GM23338 (cell line): ENCODE measurements at regions not wholly inside any gene's neighbourhood (a gene's known extent, or its start where the extent isn't known, plus 50 kb on each side); places are given as distances from the start of the nearest gene placed in this dataset.

Source experiments
- ATAC-seq: fragments of 200-7000 bp; cut with Tn5 transposase; 3 replicates; pipeline ENCODE4 v1.9.1; 2020
- DNase-seq: peaks from one replicate; pipeline ENCODE4 v3.0.0-alpha.2; 2015; ENCODE audit warnings: low spot score
- H2AFZ ChIP-seq: fragments of 200-600 bp; sonication (generic); 2 replicates; pipeline ENCODE4 v1.8.0; 2016; ENCODE audit warnings: antibody characterized with exemption, mild to moderate bottlenecking, moderate library complexity
- H3F3A ChIP-seq: fragments of 200-600 bp; sonication (generic); replicated peaks from 2 replicates; pipeline ENCODE4 v1.8.0; 2017; ENCODE audit warnings: antibody characterized with exemption, mixed run types, low read depth
- H3K27ac ChIP-seq: fragments of 200-600 bp; sonication (generic); 2 replicates; pipeline ENCODE4 v1.6.1; 2016; ENCODE audit warnings: low read depth
- H3K27me3 ChIP-seq: fragments of 200-600 bp; sonication (generic); 2 replicates; pipeline ENCODE4 v1.8.0; 2016; ENCODE audit warnings: mild to moderate bottlenecking, mixed run types, moderate library complexity; ENCODE audit not compliant: insufficient read depth
- H3K36me3 ChIP-seq: fragments of 200-600 bp; sonication (generic); 2 replicates; pipeline ENCODE4 v1.8.0; 2016; ENCODE audit warnings: mild to moderate bottlenecking; ENCODE audit not compliant: insufficient read depth
- H3K4me1 ChIP-seq: fragments of 200-600 bp; sonication (generic); 2 replicates; pipeline ENCODE4 v1.8.0; 2016; ENCODE audit warnings: mild to moderate bottlenecking, moderate library complexity; ENCODE audit not compliant: insufficient read depth
- H3K4me2 ChIP-seq: fragments of 200-600 bp; sonication (generic); 2 replicates; pipeline ENCODE4 v1.7.1; 2017; ENCODE audit warnings: mixed run types
- H3K4me3 ChIP-seq: fragments of 200-600 bp; sonication (generic); 2 replicates; pipeline ENCODE4 v1.6.1; 2016; ENCODE audit warnings: mixed run types
- H3K79me2 ChIP-seq: fragments of 200-600 bp; sonication (generic); replicated peaks from 2 replicates; pipeline ENCODE4 v1.8.0; 2017; ENCODE audit warnings: mild to moderate bottlenecking; ENCODE audit not compliant: insufficient read depth
- H3K9me2 ChIP-seq: fragments of 200-600 bp; sonication (generic); 2 replicates; pipeline ENCODE4 v1.8.0; 2017; ENCODE audit not compliant: insufficient read depth
- H4K20me1 ChIP-seq: fragments of 200-600 bp; sonication (generic); replicated peaks from 2 replicates; pipeline ENCODE4 v1.8.0; 2017; ENCODE audit warnings: mild to moderate bottlenecking; ENCODE audit not compliant: insufficient read depth
- H3K27ac Mint-ChIP-seq: 2 replicates; pipeline ENCODE4 v1.8.0; 2020; ENCODE audit warnings: inconsistent platforms, mild to moderate bottlenecking, moderate library complexity, mixed read lengths
- H3K27me3 Mint-ChIP-seq: 3 replicates; pipeline ENCODE4 v1.8.0; 2022; ENCODE audit warnings: low read depth, mild to moderate bottlenecking, moderate library complexity, mixed read lengths, inconsistent platforms; ENCODE audit not compliant: insufficient read depth, poor library complexity
- H3K36me3 Mint-ChIP-seq: 3 replicates; pipeline ENCODE4 v1.8.0; 2021; ENCODE audit warnings: low read depth, mild to moderate bottlenecking, inconsistent platforms, moderate library complexity, mixed read lengths
- H3K4me1 Mint-ChIP-seq: 3 replicates; pipeline ENCODE4 v1.8.0; 2020; ENCODE audit warnings: mild to moderate bottlenecking, inconsistent platforms, mixed read lengths
- H3K4me3 Mint-ChIP-seq: 3 replicates; pipeline ENCODE4 v1.8.0; 2021; ENCODE audit warnings: moderate library complexity, mild to moderate bottlenecking, inconsistent platforms, mixed read lengths
- H3K9me3 Mint-ChIP-seq: 3 replicates; pipeline ENCODE4 v1.8.0; 2020; ENCODE audit warnings: moderate library complexity, mild to moderate bottlenecking, inconsistent platforms, mixed read lengths
- CREB1 ChIP-seq: fragments of 250-450 bp; sonication (Bioruptor Pico); IDR thresholded peaks from 2 replicates; pipeline ENCODE4 v1.5.0; 2020; ENCODE audit warnings: low read depth, mild to moderate bottlenecking, moderate library complexity
- EZH2 ChIP-seq: fragments of 200-600 bp; sonication (generic); IDR thresholded peaks from one replicate; pipeline ENCODE4 v1.8.0; 2017; ENCODE audit warnings: antibody characterized with exemption, mild to moderate bottlenecking, low read depth; ENCODE audit not compliant: unreplicated experiment
- EZH2phosphoT487 ChIP-seq: fragments of 200-600 bp; sonication (generic); IDR thresholded peaks from one replicate; pipeline ENCODE4 v1.8.1; 2018; ENCODE audit warnings: antibody characterized with exemption; ENCODE audit not compliant: unreplicated experiment
- JUNB ChIP-seq: IDR thresholded peaks from one replicate; pipeline ENCODE4 v1.6.1; 2016; ENCODE audit warnings: antibody characterized with exemption; ENCODE audit not compliant: unreplicated experiment
- NANOG ChIP-seq: IDR thresholded peaks from 2 replicates; pipeline ENCODE4 v1.6.1; 2016; ENCODE audit warnings: antibody characterized with exemption, borderline replicate concordance
- POLR2AphosphoS5 ChIP-seq: IDR thresholded peaks from 2 replicates; pipeline ENCODE4 v1.6.1; 2016; ENCODE audit warnings: antibody characterized with exemption, low read depth
- STAT1 ChIP-seq: IDR thresholded peaks from one replicate; pipeline ENCODE4 v1.6.1; 2016; ENCODE audit warnings: antibody characterized with exemption; ENCODE audit not compliant: unreplicated experiment
- ZNF114 ChIP-seq: fragments of 250-450 bp; sonication (Bioruptor Pico); IDR thresholded peaks from 2 replicates; pipeline ENCODE4 v1.5.0; 2020; ENCODE audit warnings: mild to moderate bottlenecking, moderate library complexity
- ZNF331 ChIP-seq: fragments of 250-450 bp; sonication (Bioruptor Pico); IDR thresholded peaks from 2 replicates; pipeline ENCODE4 v1.5.0; 2020; ENCODE audit warnings: low read depth, mild to moderate bottlenecking, moderate library complexity
- TF ChIP-seq, protein P1 (sequence below): IDR thresholded peaks from one replicate; pipeline ENCODE4 v1.6.1; 2018; ENCODE audit warnings: antibody characterized with exemption; ENCODE audit not compliant: unreplicated experiment
- TF ChIP-seq, protein P2 (sequence below): IDR thresholded peaks from 2 replicates; pipeline ENCODE4 v1.6.1; 2016; ENCODE audit warnings: antibody characterized with exemption
- TF ChIP-seq, protein P3 (sequence below), 2 experiments: fragments of 200-600 bp in 1 of 2; sonication (generic) in 1 of 2; conservative IDR thresholded peaks; 2 replicates each; pipeline versions ENCODE4 v1.5.1 to v1.6.1; 2016 to 2017; ENCODE audit warnings: antibody characterized with exemption in 2 of 2, low read depth in 2 of 2, mild to moderate bottlenecking in 2 of 2, moderate library complexity in 1 of 2

DNA sequence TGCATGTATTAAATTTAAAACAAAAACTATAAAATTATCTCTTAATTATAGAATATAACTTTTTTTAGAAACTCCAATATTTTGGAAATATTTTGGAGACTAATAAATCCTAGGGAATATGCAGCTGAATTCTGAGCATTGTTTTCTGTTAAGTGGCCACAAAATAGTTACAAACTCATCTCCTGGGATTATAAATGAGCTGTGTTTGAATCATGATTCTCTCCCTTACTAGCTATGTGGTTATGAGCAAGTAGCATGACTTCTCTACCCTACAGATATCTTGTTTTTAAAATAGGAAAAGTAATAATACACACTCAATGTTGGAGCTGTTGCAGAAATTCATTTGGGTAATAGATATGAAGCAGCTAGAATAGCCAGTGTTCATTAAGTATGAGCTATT, 137.9 kb upstream of the ITGA4 start:
- no peak overlapping the region for H2AFZ ChIP-seq
- ATAC-seq (no peak), DNase-seq (no peak)
- Mint-ChIP-seq H3K27me3 (no peaks in the 10 kb centered on the region), H3K36me3 (no peaks in the 10 kb centered on the region), H3K4me3 (no peak overlapping the region), H3K4me1 (peaks cover 21% of the 10 kb centered on the region), H3K27ac (peak overlapping the region; percentile 67; the same call in 1 of the 2 replicates), H3K9me3 (no peaks in the 10 kb centered on the region)
- no peak overlapping the region for H3K4me3 ChIP-seq
- TF ChIP-seq EZH2 (no peak), ZNF114 (CRISPR knock-in tag) (no peak), POLR2AphosphoS5 (no peak), NANOG (no peak), STAT1 (no peak), CREB1 (CRISPR knock-in tag) (no peak), EZH2phosphoT487 (no peak), ZNF331 (CRISPR knock-in tag) (no peak), JUNB (no peak)
- TF ChIP-seq, protein P1, sequence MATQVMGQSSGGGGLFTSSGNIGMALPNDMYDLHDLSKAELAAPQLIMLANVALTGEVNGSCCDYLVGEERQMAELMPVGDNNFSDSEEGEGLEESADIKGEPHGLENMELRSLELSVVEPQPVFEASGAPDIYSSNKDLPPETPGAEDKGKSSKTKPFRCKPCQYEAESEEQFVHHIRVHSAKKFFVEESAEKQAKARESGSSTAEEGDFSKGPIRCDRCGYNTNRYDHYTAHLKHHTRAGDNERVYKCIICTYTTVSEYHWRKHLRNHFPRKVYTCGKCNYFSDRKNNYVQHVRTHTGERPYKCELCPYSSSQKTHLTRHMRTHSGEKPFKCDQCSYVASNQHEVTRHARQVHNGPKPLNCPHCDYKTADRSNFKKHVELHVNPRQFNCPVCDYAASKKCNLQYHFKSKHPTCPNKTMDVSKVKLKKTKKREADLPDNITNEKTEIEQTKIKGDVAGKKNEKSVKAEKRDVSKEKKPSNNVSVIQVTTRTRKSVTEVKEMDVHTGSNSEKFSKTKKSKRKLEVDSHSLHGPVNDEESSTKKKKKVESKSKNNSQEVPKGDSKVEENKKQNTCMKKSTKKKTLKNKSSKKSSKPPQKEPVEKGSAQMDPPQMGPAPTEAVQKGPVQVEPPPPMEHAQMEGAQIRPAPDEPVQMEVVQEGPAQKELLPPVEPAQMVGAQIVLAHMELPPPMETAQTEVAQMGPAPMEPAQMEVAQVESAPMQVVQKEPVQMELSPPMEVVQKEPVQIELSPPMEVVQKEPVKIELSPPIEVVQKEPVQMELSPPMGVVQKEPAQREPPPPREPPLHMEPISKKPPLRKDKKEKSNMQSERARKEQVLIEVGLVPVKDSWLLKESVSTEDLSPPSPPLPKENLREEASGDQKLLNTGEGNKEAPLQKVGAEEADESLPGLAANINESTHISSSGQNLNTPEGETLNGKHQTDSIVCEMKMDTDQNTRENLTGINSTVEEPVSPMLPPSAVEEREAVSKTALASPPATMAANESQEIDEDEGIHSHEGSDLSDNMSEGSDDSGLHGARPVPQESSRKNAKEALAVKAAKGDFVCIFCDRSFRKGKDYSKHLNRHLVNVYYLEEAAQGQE: no peak
- TF ChIP-seq, protein P2, sequence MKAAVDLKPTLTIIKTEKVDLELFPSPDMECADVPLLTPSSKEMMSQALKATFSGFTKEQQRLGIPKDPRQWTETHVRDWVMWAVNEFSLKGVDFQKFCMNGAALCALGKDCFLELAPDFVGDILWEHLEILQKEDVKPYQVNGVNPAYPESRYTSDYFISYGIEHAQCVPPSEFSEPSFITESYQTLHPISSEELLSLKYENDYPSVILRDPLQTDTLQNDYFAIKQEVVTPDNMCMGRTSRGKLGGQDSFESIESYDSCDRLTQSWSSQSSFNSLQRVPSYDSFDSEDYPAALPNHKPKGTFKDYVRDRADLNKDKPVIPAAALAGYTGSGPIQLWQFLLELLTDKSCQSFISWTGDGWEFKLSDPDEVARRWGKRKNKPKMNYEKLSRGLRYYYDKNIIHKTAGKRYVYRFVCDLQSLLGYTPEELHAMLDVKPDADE: no peak
- TF ChIP-seq, protein P3, sequence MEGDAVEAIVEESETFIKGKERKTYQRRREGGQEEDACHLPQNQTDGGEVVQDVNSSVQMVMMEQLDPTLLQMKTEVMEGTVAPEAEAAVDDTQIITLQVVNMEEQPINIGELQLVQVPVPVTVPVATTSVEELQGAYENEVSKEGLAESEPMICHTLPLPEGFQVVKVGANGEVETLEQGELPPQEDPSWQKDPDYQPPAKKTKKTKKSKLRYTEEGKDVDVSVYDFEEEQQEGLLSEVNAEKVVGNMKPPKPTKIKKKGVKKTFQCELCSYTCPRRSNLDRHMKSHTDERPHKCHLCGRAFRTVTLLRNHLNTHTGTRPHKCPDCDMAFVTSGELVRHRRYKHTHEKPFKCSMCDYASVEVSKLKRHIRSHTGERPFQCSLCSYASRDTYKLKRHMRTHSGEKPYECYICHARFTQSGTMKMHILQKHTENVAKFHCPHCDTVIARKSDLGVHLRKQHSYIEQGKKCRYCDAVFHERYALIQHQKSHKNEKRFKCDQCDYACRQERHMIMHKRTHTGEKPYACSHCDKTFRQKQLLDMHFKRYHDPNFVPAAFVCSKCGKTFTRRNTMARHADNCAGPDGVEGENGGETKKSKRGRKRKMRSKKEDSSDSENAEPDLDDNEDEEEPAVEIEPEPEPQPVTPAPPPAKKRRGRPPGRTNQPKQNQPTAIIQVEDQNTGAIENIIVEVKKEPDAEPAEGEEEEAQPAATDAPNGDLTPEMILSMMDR (conservative IDR thresholded peaks at IDR 0.05; ENCODE audit: low read depth in 2 of 2): no peak
- no peaks in the 10 kb centered on the region for H3K27me3 ChIP-seq
- no peak overlapping the region for H3K4me2 ChIP-seq
- H3K79me2 ChIP-seq: no peaks in the 10 kb centered on the region
- no peaks in the 10 kb centered on the region for H3K36me3 ChIP-seq
- H4K20me1 ChIP-seq: no peaks in the 10 kb centered on the region
- H3K27ac ChIP-seq: no peak overlapping the region
- no peaks in the 10 kb centered on the region for H3F3A ChIP-seq
- peaks cover 12% of the 10 kb centered on the region for H3K9me2 ChIP-seq
- peaks cover 23% of the 10 kb centered on the region for H3K4me1 ChIP-seq
